KBM-7 (cell line): ENCODE measurements at regions not wholly inside any gene's neighbourhood (a gene's known extent, or its start where the extent isn't known, plus 50 kb on each side); places are given as distances from the start of the nearest gene placed in this dataset.
A peak's percentile ranks its signal among the peaks of the same experiment; 100 is the strongest.

Experiments
- DNase-seq: peaks from one replicate; pipeline ENCODE4 v3.0.0-alpha.2; 2015
- in situ Hi-C: fragments of 300-500 bp; cut with MboI; formaldehyde crosslinking; loops from 2 replicates; pipeline ENCODE4 v1.14.3; 2020; ENCODE audit warnings: low sequenced_read_pairs, low pct_unique_long_range_greater_than_20kb, mixed read lengths

- in situ Hi-C loops: no loop called here
These were observed 50.9 kb downstream of the TNP1 start for GRCh38 chr2:216808805-216809425.

GRCh38 chr2:216807857-216808272 is 52.0 kb downstream of the TNP1 start:
- no peak for DNase-seq
- in situ Hi-C loops: no loop called here

More at GRCh38 chr2:216808805-216809425, 50.9 kb downstream of the TNP1 start:
- no peak for DNase-seq

GRCh38 chr2:216804357-216805350 is 55.2 kb downstream of the TNP1 start:
- DNase-seq: no peak
- in situ Hi-C loops: no loop called here

DNA sequence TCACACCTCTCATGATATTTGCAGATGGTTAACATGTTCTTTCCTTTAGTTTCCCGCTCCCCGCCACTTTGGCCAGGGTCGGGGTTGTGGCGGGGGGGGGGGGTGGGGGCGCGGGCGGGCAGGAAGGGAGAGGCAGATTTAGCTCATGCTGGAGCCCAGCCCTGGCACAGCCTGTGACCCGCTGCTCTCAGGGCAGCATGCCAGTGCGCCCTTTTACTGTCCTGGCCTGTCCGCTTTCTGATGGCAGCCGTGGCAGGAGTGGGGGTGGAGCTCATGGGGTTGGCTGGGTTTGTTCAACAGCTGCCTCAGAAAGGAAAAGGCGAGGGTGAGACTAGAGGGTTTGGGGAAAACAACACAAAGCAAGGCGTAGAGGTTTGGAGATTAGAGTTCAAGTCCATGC is 56.1 kb downstream of the TNP1 start:
- in situ Hi-C loops: no loop called here
- no peak for DNase-seq

DNA sequence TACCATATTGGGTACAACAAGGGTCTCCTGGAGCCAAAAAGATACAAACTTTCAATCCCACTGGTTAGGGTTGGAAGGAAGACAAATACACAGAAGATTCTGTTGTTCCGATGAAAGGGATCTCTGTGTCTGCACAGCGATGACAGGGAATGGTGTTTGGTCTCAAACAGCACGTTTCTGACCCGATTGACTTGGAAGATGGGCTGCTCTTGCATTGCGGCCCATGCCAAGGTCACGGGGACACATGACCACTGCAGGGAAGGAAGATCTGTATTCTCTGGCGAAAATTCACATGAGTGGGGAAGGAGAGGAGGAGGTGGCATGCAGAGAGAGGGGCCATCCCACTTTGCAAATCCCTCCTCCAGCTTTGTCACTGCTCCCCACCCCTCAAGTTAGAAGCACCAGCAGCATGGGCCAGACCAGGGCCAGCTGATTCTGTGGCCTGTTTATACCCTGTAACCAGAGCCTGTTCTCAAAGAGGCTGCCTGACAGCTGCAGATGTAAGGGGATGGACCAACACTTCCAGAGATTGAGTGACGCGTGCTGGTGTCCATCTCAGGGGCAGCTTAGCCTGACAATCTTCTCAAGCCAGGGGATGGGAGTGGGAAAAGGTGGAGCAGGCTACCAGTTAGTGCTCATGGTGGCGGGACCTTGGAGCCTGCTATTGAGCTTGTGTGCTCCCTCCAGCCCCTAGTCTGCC is 57.2 kb downstream of the TNP1 start:
- DNase-seq: no peak
- in situ Hi-C loops: no loop called here

DNA sequence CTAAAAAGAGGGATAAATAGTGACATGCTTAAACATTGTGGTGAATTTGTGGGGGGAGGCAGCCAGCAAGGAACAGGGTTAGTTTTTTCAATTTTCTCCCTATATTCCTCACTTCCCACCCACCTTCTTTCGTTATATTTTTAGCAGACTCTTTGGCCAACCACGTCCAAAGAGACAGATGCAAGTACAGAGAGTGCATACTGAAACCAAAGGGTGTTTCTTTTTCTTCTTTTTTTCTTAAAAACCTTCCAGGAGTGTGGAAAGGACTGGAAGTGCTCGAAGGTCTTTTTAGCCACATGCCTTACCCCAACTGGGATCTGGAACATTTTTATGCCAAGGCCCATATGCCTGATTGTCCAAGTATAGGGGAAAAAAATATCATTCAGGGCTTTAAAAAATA is 59.0 kb downstream of the TNP1 start:
- DNase-seq: no peak
- in situ Hi-C loops: no loop called here

- DNase-seq: no peak
- in situ Hi-C loops: no loop called here
These were observed 59.9 kb downstream of the TNP1 start for GRCh38 chr2:216799873-216800431.

DNA sequence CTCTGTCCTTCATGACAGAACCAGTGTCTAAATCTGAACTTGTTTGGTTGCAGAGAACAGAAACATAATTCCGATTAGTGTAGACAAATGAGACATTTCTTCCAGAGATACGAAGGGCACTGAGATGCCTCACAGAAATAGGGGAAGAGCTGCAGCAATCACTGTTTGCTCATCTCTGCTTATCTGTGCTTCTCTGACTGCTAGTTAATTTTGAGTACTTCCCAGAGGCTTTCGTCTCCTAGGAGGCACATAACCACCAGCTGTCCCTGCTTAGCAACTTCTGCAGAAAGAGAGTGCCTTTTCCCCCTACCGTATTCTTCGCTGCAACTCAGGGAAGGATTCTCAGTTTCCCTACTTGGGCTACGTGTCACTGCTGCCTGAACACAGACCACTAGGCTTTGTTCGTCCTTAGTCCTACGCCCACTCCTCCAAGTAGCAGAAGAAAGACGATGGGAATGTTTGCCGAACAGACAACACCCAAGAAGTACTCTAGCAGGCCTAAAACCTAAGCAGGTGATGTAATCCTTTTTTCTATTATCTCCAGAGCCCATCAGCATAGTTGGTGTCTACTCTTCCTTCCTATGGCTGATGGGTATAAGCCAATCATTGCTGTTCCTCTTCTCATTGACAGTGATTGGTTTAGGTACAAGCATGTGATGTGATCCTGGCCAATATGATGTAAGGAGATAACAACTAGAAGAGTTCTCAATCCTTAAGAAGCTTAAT is 63.6 kb downstream of the TNP1 start:
- DNase-seq: no peak
- in situ Hi-C loops: no loop called here

- in situ Hi-C loops: no loop called here
- DNase-seq: no peak
These were observed 66.5 kb downstream of the TNP1 start for GRCh38 chr2:216793386-216793785.

GRCh38 chr2:216792222-216793021 is 67.4 kb downstream of the TNP1 start:
- DNase-seq: peak; percentile 10

DNA sequence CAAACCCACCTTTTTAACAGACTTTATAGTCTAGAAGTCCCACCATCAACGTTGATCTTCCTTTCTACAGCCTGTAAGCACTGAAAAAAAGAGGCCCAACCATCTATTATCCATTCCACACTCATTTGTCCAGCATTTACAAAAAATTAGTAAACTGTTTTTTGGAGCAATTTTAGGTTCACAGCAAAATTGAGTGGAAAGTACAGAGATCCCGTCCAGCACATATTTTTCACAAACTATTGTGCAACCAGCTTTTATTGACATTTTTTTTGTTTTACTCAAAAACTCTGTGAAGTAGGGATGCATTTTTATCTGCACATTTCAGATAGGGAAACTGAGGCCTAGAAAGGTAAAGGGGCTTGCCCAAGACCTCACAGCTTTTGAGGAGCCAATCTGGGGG is 68.6 kb downstream of the TNP1 start:
- in situ Hi-C loops: no loop called here
- no peak for DNase-seq

More at GRCh38 chr2:216792222-216793021, 67.4 kb downstream of the TNP1 start:
- in situ Hi-C loops: no loop called here

DNA sequence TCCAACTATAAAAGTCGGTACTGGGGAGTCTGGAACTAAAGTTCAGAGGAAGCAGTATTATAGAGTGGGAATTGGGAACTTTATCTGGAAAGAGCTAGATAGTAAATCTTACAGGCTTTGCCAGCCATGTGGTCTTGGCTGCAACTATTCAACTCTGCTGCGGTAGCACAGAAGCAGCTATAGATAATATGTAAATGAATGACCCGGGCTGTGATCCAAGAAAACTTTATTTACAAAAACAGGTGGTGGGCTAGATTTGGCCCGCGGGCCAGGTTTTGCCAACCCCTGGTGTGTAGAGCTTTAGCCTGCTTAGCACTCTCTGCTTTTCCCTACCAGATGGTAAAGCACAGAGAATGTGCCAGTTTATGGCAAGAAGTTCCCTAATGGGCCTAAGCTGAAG is 70.8 kb downstream of the TNP1 start:
- in situ Hi-C loops: no loop called here
- no peak for DNase-seq

DNA sequence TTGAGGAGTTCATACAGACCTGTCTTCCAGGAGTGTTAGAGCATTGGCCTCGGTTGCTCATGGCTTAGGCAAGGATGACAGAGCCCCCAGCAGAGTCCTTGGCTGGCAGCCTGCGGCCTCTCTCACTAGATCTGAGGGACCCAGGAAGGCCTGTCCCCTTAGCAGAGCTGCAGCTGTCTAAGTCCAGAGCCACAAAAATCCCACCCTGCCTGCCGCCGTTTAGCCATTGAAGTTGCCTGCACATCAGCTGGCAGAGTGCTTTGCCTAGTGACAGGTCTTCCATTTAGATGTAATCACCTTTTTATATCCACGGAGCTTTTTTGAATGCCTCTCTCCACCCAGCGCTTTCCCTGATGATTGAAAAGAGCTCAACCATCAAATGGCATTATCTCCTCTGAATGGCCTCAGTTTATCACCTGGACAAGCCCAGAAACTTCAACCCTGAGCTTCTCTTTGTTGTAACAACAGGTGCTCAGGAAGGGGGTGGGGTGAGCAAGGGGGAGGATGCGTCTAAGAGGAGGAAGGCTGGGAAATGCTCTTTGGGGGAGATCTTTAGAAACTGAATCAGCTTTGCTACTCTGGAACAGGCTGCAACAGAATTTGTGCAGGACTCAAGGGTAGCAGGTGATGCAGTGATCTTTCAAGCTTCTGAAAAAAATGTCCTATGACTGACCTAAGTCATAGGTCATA is 71.9 kb downstream of the TNP1 start:
- no peak for DNase-seq
- in situ Hi-C loops: no loop called here

DNA sequence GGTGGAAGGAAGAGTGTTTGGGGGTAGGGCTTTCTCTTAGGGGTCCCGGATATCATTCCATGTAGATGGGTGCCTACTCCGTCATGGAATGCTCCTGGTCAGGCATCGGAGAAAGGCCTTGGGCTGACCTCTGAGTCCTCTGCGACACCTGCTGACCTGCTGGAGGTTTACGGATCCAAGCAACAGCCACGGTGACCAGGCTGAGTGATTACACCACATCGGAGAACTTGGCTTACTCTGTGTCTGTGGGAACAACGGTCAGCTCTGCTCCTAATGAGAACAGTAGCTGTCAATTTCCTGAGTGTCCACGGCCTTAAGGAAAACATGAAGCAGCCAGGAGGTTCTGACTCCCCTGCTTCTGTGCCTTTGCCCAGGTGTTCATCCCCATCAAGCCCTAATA is 73.2 kb downstream of the TNP1 start:
- in situ Hi-C loops: no loop called here

DNA sequence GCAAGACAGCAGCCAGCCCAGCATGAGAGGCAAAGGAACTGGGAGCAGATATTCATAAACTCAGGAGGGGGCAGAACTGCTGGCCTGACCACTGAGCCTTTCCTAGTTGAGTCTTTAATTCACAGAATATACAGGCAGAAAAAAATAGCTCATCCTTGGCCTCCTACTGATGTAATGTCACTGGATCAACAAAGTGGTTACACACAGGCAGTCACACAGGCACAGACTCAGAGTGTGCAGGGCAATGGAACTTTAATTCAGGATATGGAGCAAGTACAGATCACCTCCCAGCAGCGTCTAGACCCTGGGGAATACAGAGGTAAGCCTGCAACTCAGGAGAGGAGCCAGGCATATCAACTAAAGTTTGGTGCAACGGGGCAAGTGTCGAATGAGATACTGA is 75.4 kb downstream of the TNP1 start:
- in situ Hi-C loops: no loop called here
- DNase-seq: no peak

More for the DNA sequence above, 73.2 kb downstream of the TNP1 start:
- no peak for DNase-seq

DNA sequence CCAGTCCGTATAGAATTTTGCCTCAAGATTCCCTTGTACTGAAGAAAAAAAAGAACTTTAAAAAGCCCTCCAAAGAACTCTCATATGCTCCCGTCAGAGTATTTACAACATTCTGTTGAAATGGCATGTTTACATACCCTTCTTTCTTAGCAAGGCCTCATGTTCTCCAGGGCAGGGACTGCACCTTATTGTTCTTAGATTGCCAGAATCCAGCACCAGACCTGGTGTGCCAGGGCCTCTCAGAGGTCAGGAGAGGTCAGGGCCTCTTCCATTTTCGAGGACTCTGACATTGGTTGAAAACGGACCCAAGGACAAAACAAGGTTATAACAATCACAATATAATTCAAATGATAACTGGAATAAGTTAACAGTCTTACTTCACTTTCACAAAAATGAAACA is 78.2 kb downstream of the TNP1 start:
- in situ Hi-C loops: no loop called here
- no peak for DNase-seq

GRCh38 chr2:216780843-216781242 is 79.0 kb downstream of the TNP1 start:
- no peak for DNase-seq
- in situ Hi-C loops: no loop called here
